ENCODE measurements at regions not wholly inside any gene's neighbourhood (a gene's known extent, or its start where the extent isn't known, plus 50 kb on each side); places are given as distances from the start of the nearest gene placed in this dataset.

GRCh38 chr22:46081831-46082210, 68.5 kb upstream of the PPARA start:
- Histone ChIP-seq H3K9me3 (replicated peaks in 1 of 3) (no peaks in the 10 kb centered on the region), H3K27ac (peak overlapping the region; percentile 76 to 98 (median 97)), H3K4me3 (peak overlapping the region in 2 of 4 donors; percentile 11 to 58), H3K4me1 (replicated peaks in 1 of 2) (peaks cover 80 to 96% of the 10 kb centered on the region in 2 donors), H3K27me3 (no peaks in the 10 kb centered on the region), H3K36me3 (replicated peaks in 1 of 2) (peaks cover 0 to 8% of the 10 kb centered on the region in 2 donors)
- intact Hi-C loops (cut with DNase I) = no loop called here
- 11 to 34% (median 24%) methylated on average over 6 to 18 of the region's 18 CpGs for WGBS, 4 donors
- DNase-seq = peak in 6 of 7 donors; percentile 23 to 62 (median 47)
- TF ChIP-seq CTCF (IDR thresholded peaks at IDR 0.05) (no peak), POLR2A (IDR thresholded peaks at IDR 0.05) (peak in 1 of 2 donors; percentile 26)

- TF ChIP-seq CTCF (IDR thresholded peaks at IDR 0.05) (no peak), POLR2A (IDR thresholded peaks at IDR 0.05) (no peak)
Measured at GRCh38 chr22:46082633-46083032, 67.7 kb upstream of the PPARA start.

GRCh38 chr22:46083383-46084350, 66.7 kb upstream of the PPARA start:
- peaks cover 78 to 96% of the 10 kb centered on the region in 2 donors for H3K4me1 ChIP-seq (replicated peaks in 1 of 2)
- WGBS, 4 donors = 61 to 71% (median 63%) methylated on average over 23 to 24 of the region's 24 CpGs
- peaks cover 0 to 18% of the 10 kb centered on the region in 2 donors for H3K36me3 ChIP-seq (replicated peaks in 1 of 2)
- peak in 6 of 7 donors; percentile 14 to 57 (median 28) for DNase-seq
- no peaks in the 10 kb centered on the region for H3K27me3 ChIP-seq
- H3K9me3 ChIP-seq (replicated peaks in 1 of 3) = no peaks in the 10 kb centered on the region
- intact Hi-C loops (cut with DNase I) = no loop called here
- peak overlapping the region; percentile 65 to 100 (median 97) for H3K27ac ChIP-seq
- TF ChIP-seq CTCF (IDR thresholded peaks at IDR 0.05) (peak in 1 of 6 experiments; percentile 9), POLR2A (IDR thresholded peaks at IDR 0.05) (no peak)
- peak overlapping the region in 1 of 4 donors; percentile 9 for H3K4me3 ChIP-seq

More at GRCh38 chr22:46082633-46083032, 67.7 kb upstream of the PPARA start:
- Histone ChIP-seq H3K27me3 (no peaks in the 10 kb centered on the region), H3K36me3 (replicated peaks in 1 of 2) (peaks cover 0 to 16% of the 10 kb centered on the region in 2 donors), H3K9me3 (replicated peaks in 1 of 3) (no peaks in the 10 kb centered on the region), H3K4me1 (replicated peaks in 1 of 2) (peaks cover 80 to 96% of the 10 kb centered on the region in 2 donors), H3K4me3 (peak overlapping the region in 1 of 4 donors; percentile 58), H3K27ac (peak overlapping the region in 4 of 5 donors; percentile 37 to 98 (median 98))
- 47 to 67% (median 61%) methylated on average over 8 of the region's 8 CpGs for WGBS, 4 donors
- intact Hi-C loops (cut with DNase I) = no loop called here
- DNase-seq = peak in 3 of 7 donors; percentile 6 to 21 (median 14)

GRCh38 chr22:46084376-46084775, 66.0 kb upstream of the PPARA start:
- no peaks in the 10 kb centered on the region for H3K9me3 ChIP-seq (replicated peaks in 1 of 3)
- no peaks in the 10 kb centered on the region for H3K27me3 ChIP-seq
- DNase-seq = peak in 4 of 7 donors; percentile 21 to 54 (median 30)
- H3K36me3 ChIP-seq (replicated peaks in 1 of 2) = peaks cover 0 to 18% of the 10 kb centered on the region in 2 donors
- peak overlapping the region in 1 of 4 donors; percentile 42 for H3K4me3 ChIP-seq
- 81 to 90% (median 86%) methylated on average over 13 to 14 of the region's 14 CpGs for WGBS, 4 donors
- peaks cover 78 to 96% of the 10 kb centered on the region in 2 donors for H3K4me1 ChIP-seq (replicated peaks in 1 of 2)
- intact Hi-C loops (cut with DNase I) = no loop called here
- TF ChIP-seq CTCF (IDR thresholded peaks at IDR 0.05) (no peak), POLR2A (IDR thresholded peaks at IDR 0.05) (no peak)
- peak overlapping the region; percentile 65 to 100 (median 97) for H3K27ac ChIP-seq

Measured in adrenal gland (tissue), 9 donors.